ENCODE measurements at regions not wholly inside any gene's neighbourhood (a gene's known extent, or its start where the extent isn't known, plus 50 kb on each side); places are given as distances from the start of the nearest gene placed in this dataset.
"Not testable (repeated sequence)": the region's sequence is repeated elsewhere in the genome, so short reads cannot be mapped to it uniquely, and the experiment has no call there.

DNA sequence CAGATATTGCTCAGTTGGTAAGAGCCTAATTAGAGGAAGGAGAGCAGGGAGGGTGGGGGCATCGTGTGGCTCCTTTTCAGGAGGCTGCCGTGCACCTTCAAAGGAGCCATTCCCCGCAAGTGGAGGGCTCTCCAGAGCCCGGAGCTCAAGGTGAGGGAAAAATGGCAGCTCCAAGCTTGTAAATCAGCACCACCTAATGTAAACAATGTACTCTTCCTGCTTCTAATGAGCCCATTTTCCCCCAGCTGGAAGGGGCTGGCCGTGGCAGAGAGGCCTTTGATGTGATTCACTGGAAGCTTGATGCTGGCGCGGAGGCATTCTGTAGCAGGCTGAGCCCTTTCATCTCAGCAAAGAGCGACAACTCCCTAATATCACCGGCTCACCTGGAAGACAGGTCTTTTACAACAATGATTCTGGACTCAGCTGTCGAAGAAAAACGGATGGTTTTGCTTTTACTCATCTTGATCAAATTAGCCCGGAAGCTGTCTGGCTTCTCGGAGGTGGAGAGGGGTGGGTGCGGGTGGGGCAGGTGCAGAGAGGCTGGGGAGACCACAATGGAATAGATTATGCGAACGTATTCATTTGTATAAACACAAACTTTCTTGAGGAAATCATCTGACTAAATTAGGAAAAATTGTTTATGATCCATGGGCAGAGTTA is 112.5 kb downstream of the RRAGC start:
- DNase-seq: peak; percentile 68

GRCh38 chr1:38746402-38746935 is 113.1 kb downstream of the RRAGC start:
- no peak for DNase-seq

DNA sequence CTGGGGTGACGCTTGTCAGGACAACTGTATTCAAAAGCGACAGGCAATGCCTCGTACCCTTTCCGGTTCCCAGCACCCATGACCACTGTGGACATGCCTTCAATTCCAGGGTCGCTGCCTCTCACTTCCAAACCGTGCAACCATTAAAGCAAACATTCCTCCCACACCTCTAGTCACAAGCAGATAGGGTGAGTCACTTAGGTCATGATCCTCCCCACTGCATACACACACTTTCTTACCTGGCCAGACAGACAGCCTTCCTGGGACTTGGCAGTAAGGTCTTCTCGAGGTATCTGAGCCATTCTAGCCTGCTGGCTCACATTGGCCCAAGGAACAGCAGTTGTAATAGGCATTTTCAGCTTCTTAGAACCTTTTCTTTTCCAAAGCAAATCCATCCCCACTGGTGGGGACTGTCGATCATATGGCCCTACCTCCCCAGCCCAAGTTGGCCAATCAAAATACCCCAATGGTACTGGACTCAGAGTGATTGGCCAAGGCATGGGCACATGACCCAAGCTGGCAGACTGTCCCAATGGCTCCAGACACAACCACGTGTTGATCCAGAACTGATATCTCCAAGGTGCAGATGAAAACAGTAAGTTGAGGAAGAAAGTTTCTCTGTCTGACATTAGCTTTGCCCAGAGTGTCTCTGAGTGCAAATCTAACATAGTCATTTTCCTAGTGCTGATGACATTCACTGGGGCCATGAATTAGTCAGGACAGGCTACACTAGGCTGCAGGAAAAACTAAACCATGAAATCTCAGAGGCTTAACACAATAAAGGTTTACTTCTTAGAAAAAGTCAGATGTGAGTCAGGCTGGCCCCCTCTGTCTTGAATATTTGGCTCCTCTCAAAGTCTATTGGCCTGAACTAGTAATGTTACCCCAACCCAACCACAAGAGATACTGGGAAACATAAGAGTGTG is 113.8 kb downstream of the RRAGC start:
- DNase-seq: no peak

DNA sequence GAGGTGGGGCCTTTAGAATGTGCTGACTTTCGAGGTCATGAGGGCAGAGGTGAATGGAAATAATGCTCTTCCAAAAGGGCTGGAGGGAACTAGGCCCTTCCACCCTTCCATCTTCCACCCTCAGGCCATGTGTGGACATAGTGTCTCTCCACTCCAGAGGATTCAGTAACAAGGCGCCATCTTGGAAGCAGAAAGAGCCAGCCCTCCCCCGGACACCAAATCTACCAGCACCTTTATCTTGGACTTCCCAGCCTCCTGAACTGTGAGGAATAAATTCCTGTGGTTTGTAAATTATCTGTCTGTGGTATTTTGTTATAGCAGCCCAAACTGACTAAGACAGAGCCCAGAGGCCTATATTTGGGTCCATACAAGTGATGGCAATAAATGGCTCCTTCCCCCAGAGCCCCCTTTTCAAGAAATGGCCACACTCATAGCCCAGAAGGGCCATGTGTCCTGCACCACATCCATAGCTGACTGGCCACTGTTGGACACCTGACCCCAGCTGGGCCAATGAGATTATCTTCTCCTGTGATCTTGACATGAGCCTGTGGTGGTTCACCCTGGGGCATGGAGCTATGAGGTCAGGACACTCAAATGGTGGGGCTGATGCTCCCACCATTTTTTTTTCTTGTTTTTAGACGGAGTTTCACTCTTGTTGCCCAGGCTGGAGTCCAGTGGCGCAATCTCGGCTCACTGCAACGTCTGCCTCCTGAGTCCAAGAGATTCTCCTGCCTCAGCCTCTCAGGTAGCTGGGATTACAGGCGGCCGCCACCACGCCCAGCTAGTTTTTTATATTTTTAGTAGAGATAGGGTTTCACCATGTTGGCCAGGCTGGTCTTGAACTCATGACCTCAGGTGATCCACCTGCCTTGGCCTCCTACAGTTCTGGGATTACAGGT is 114.9 kb downstream of the RRAGC start:
- DNase-seq: no peak

- DNase-seq: no peak
These were observed 116.4 kb downstream of the RRAGC start for GRCh38 chr1:38743184-38743583.

DNA sequence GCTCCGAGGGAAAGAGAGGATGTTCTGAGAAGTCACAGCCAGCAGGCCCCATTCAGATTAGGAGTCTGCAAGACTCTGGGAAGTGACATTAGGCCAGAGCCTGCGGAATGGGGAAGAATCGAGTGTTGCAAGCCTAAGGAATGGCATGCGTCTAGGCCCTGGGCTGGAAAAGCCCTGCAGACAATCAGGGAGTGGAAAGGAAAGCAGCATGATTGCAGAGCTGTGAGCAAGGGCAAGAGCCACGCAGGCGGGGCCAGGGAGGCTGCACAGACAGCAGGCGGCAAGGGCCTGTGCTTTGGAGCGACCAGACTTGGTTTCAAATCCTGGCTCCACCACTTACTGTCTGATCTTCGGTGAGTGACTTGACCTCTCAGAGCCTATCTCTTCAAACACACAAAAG is 118.2 kb downstream of the RRAGC start:
- no peak for DNase-seq

GRCh38 chr1:38740487-38740886 is 119.1 kb downstream of the RRAGC start:
- no peak for DNase-seq

- DNase-seq: no peak
These were observed 121.4 kb downstream of the RRAGC start for GRCh38 chr1:38738207-38738606.

DNA sequence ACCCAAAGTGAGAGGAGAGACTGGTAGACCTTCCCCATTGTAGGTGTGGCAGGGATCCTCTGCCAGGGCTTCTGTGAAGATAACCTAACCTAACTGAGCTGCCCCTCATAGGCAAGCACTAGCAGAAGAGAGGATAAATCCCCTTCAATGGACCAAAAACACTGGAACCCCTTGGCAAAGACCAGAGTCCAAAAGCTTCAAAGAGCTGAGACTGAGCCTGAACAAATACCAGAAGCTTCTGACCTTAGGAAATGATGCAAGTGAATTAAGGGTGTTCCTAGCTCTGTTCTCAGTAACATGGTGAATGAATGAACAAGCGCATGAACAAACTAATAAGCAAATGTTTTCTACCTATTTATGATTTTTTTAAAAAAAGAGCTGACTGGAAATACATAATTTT is 123.2 kb downstream of the RRAGC start:
- no peak for DNase-seq

- no peak for DNase-seq
These were observed 123.9 kb downstream of the RRAGC start for GRCh38 chr1:38735651-38736161.

DNA sequence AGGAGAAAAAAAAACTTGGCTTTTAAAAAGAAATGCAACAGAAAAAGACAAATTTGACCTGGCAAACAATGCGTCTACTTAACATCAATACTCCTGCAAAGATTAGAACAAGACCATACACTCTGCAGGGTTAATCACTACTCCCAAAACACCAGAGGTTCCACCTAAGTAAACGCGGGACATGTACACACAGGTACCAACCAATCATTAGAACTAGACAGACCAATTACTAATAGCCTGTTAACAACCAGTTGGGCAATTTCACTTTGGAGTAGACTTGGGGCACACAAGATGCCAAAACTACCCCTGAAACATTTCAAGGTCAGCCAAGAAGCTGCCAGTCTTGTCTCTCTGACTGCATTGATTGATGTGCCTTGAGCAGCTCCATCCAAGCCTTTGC is 125.8 kb downstream of the RRAGC start:
- no peak for DNase-seq

- no peak for DNase-seq
These were observed 128.8 kb downstream of the RRAGC start for GRCh38 chr1:38730511-38731397.

- DNase-seq: no peak
These were observed 131.0 kb downstream of the RRAGC start for GRCh38 chr1:38728585-38728908.

DNA sequence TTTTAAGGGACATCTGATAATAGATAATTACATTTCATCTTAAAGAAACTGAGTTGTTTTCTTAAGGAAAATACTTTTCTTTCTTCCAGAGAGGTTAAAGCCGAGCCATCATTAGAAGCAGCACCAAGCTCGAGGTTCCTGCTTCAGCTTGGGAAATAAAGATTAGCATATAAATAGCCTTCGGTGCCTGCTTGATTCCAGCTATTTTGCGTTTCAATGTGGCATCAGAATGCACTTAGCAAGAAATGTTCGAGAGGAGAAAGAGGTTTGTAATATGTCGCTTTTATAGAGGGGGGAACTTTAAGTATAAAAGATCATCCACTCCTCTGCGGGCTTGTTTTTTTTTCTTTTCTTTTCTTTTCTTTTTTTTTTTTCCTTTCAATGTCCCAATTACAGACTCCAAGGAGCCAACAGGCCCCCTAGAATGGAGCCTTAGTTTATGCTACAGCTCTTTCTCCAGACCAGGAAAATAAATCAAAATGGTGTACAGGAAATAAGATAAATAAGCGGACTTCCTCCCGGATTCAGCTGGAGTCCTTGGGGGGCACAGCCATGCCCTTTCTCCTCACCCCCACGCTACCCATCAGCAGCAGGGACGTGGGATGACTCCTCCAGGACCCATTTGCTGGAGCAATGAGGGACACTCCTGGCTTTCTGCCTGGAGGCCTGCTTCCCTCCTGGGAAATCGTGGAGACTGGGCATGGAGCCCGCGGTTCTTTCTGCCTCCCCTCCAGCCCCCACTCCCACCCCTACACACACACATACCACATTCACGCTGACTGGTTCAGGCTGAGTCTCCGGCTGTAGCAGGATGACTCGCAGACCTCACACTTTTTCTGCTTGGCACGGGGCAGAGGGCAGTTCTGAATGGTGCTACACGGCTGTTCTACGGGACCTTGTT is 131.6 kb downstream of the RRAGC start:
- no peak for DNase-seq

- not testable (repeated sequence) for DNase-seq
These were observed 134.1 kb downstream of the RRAGC start for GRCh38 chr1:38725321-38725961.

DNA sequence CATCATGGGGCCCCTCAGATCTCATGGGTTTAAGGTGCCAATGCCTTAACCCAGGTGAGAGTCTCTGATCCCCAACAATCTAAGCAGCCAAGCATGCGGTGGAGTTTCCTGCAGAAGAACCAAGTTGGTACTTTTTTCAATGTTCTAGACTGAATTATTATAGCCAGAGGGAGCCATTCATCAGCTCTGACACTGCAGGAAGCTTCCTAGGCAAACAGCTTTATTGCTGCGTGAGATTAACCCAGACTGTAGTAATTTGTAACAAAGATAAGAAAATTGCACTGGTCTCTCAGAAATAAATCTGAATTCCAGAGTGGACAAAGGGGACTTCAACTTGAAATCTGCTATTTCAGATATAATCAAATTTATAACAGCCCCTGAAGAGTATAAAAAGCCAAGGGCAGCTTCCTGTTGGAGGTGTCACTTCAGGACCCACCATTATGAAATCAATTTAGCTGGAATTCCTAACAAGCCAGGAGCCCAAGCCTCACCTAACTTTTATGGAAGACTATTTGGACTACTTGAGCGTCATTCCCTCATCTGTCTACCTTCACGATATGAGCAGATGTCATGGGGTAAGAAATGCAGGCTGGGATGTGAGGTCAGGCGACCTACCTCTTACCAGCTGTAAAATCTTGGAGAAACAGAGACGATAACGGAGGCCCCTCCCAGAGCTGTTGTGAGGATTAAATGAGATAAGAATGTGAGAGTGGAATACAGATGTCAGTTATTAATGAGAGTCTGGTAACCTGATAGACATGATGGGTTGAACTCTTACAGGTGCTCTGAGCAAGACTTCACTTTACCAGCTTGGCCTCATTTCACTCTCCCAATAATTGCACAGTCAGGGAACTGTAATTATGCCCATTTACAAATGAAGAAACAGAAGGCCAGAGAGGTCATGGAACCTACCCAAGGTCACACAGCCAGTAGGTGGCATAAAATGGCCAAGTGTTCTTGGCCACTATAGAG is 135.1 kb downstream of the RRAGC start:
- DNase-seq: no peak

- DNase-seq: no peak
These were observed 137.8 kb downstream of the RRAGC start for GRCh38 chr1:38721816-38722215.

DNA sequence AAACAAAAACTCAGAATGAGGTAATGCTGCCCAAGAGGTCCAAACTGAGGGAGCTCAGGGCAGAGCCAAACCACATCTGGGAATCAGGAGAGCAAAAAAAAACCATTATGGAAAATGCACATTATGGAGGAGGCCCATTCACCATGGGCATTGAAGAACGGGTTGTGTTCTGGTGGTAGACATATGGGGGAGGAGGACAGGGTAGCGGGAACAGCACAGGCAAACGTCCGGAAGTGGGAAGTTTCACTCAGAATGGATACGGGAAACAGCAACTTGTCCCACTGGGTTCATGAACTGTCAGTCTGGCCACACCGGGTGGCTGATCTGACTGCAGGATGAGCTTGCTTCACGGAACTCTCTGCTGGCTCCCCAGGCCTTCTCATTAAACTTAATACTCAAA is 139.7 kb downstream of the RRAGC start:
- DNase-seq: no peak

DNA sequence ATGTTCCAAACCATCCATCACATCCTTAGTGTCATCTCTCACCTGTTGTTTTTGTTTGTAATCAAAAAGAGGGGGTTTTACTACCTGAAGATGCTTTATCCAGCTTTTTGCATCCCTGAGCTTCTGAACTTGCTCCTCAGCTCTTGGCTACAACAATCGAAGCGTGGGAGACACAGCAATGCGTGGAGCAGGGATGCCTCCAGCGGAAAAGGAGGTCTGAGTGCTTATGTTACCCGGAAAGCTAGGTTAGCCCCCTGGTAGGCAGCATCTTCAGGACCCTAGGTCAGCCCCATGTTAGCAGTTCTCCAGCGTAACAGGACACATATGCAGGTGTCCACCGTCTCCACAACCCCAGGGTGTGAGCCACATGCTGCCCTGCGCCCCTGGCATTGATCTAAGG is 141.5 kb downstream of the RRAGC start:
- no peak for DNase-seq

Measured in DMS153 (cell line).